DMS53 treated with DMSO at 0.1 percent for 48 hours (cell line): ENCODE measurements at regions not wholly inside any gene's neighbourhood (a gene's known extent, or its start where the extent isn't known, plus 50 kb on each side); places are given as distances from the start of the nearest gene placed in this dataset.
A peak's percentile ranks its signal among the peaks of the same experiment; 100 is the strongest.

Experiments
- DNase-seq: peaks from one replicate; lab custom pipeline; 2025; ENCODE audit not compliant: unreplicated experiment; lab: John Stamatoyannopoulos, UW

- DNase-seq: peak; percentile 21
Measured at GRCh38 chr9:107755246-107755645, 265.7 kb upstream of the KLF4 start.

GRCh38 chr9:107751567-107752210, 262.1 kb upstream of the KLF4 start:
- DNase-seq: peak; percentile 60

- no peak for DNase-seq
Measured at GRCh38 chr9:107750741-107751566, 261.4 kb upstream of the KLF4 start.

- DNase-seq: peak; percentile 66
Measured at GRCh38 chr9:107749787-107750444, 260.3 kb upstream of the KLF4 start.

GRCh38 chr9:107744873-107745272, 255.3 kb upstream of the KLF4 start:
- DNase-seq: no peak

- no peak for DNase-seq
Measured at GRCh38 chr9:107742531-107743309, 253.2 kb upstream of the KLF4 start.

- DNase-seq: no peak
Measured at GRCh38 chr9:107740088-107740980, 250.8 kb upstream of the KLF4 start.

- DNase-seq: no peak
Measured at GRCh38 chr9:107739601-107740082, 250.1 kb upstream of the KLF4 start.

GRCh38 chr9:107738789-107739188, 249.2 kb upstream of the KLF4 start:
- no peak for DNase-seq

- no peak for DNase-seq
Measured at GRCh38 chr9:107737987-107738743, 248.6 kb upstream of the KLF4 start.

- DNase-seq: no peak
Measured at GRCh38 chr9:107737610-107737986, 248.0 kb upstream of the KLF4 start.

- DNase-seq: no peak
Measured at GRCh38 chr9:107735821-107736220, 246.3 kb upstream of the KLF4 start.

- DNase-seq: no peak
Measured at GRCh38 chr9:107734256-107735013, 244.9 kb upstream of the KLF4 start.

GRCh38 chr9:107733523-107733894, 243.9 kb upstream of the KLF4 start:
- no peak for DNase-seq

- no peak for DNase-seq
Measured at GRCh38 chr9:107732781-107733522, 243.4 kb upstream of the KLF4 start.

- DNase-seq: no peak
Measured at GRCh38 chr9:107731115-107731762, 241.7 kb upstream of the KLF4 start.

- DNase-seq: no peak
Measured at GRCh38 chr9:107730666-107731065, 241.1 kb upstream of the KLF4 start.
